Fibroblast of villous mesenchyme (primary cell): ENCODE measurements at regions not wholly inside any gene's neighbourhood (a gene's known extent, or its start where the extent isn't known, plus 50 kb on each side); places are given as distances from the start of the nearest gene placed in this dataset.

Experiments
- DNase-seq: peaks from one replicate; pipeline ENCODE4 v3.0.0-alpha.2; 2010; ENCODE audit warnings: low read depth
- H3K4me3 ChIP-seq: 2 replicates; pipeline ENCODE4 v1.5.1; 2011; ENCODE audit warnings: low read depth, mild to moderate bottlenecking, low read length
- TF ChIP-seq, protein P1 (sequence below): IDR thresholded peaks from 2 replicates; pipeline ENCODE4 v1.5.1; 2012; ENCODE audit warnings: low read depth, mild to moderate bottlenecking, low read length; ENCODE audit not compliant: insufficient read depth

DNA sequence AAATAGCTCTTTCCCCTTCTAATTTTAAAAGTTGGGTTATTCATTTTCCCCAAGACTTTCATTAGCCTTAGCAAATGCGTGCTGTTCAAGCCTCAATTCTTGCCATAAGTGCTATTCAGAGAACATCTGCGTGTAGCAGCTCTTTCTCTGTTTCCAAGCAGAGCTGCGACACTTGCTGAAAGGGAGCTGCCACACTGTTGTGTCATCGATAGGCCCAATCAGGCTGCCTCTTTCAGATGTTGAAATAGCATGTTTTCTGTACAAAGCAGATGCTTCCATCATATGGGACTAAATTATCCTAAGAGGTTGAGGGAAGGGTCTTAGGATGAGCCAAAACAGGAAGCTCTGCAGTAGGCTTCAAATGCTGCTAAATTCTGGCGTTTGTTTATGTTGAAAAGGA lies 220.9 kb upstream of the CDC14C start:
- no peak overlapping the region for H3K4me3 ChIP-seq
- DNase-seq = no peak
- TF ChIP-seq, protein P1, sequence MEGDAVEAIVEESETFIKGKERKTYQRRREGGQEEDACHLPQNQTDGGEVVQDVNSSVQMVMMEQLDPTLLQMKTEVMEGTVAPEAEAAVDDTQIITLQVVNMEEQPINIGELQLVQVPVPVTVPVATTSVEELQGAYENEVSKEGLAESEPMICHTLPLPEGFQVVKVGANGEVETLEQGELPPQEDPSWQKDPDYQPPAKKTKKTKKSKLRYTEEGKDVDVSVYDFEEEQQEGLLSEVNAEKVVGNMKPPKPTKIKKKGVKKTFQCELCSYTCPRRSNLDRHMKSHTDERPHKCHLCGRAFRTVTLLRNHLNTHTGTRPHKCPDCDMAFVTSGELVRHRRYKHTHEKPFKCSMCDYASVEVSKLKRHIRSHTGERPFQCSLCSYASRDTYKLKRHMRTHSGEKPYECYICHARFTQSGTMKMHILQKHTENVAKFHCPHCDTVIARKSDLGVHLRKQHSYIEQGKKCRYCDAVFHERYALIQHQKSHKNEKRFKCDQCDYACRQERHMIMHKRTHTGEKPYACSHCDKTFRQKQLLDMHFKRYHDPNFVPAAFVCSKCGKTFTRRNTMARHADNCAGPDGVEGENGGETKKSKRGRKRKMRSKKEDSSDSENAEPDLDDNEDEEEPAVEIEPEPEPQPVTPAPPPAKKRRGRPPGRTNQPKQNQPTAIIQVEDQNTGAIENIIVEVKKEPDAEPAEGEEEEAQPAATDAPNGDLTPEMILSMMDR = no peak

DNA sequence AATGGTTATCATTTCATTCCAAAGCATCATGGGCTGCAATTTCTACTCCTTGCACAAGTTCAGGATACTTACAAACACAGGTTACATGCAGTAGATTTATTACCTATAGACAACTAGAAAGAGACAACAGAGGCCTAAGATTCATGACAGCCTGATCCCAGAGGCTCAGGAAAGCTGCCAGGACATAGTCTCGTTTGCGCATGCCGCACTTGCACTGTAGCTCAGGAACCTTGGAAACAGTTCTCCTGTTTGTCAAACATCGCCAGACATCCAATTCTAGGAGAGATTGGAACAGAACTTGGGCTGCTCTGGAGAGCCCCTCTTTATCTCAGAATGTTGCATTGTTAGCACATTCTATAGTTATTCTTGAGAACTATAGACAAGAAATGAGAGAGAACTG lies 216.2 kb upstream of the CDC14C start:
- TF ChIP-seq, protein P1 = no peak
- H3K4me3 ChIP-seq = no peak overlapping the region
- DNase-seq = no peak

DNA sequence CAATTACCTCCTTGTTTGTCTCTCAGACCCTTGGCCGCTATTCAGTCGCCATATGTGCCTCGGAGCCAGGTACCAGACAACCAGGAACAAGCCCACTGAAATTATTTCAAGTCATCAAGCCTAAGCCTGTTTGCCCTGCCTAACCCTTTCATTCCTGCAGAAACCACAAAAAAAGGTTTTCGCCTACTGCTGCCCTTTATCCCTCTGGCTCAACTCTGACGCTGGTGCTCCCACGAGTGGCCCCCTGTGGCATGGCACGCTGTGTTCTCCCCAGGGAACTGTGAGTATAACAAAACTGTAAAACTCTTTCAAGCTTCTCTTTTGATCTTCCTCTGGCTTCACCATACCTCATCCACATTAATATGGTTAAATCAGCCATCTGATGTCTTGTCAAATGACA lies 215.7 kb upstream of the CDC14C start:
- H3K4me3 ChIP-seq = no peak overlapping the region
- TF ChIP-seq, protein P1 = no peak
- DNase-seq = no peak

DNA sequence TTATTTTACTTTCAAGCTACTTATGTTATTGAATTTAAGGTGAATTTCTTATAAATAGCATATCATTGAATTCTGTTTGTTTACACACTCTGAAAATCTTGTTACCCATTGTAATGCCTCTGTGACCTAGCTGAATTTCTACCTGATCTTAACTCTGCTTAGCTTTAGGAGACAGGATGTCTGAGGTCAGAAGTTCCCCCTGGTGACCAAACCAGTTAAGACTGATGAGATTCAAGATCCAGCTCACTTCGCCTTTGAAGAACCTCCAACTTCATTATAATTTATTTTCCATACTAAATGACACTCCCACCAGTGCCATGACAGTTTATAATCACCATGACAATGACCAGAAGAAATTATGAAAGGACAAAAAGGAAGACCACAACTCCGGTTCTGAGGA lies 213.4 kb upstream of the CDC14C start:
- TF ChIP-seq, protein P1 = no peak
- H3K4me3 ChIP-seq = no peak overlapping the region
- no peak for DNase-seq

DNA sequence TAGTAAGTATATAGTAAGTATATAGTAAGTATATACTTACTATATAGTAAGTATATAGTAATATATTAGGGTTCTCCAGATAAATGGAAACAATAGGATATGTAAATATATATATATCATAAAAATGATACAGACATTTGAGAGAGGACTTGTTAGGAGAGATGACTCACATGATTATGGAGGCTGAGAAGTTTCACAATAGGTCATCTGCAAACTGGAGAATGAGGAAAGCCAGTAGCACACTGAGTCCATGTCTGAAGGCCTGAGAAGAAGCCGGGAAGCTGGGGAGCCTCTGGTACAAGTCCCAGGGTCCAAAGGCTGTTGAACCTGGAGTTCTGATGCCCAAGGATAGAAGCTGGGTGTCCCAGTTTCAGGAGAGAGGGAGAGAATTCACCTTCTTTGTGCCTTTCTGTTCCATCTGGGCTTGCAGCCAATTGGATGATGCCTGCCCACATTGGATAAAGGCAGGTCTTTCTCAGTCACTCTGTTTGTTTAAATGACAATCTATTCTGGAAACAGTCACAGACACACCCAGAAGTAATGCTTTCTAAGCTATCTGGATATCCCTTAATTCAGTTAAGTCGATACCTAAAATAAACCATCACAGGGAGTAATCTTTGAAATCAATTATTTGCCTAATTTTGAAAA lies 205.5 kb upstream of the CDC14C start:
- DNase-seq = peak; percentile 0
- no peak overlapping the region for H3K4me3 ChIP-seq
- TF ChIP-seq, protein P1 = no peak

DNA sequence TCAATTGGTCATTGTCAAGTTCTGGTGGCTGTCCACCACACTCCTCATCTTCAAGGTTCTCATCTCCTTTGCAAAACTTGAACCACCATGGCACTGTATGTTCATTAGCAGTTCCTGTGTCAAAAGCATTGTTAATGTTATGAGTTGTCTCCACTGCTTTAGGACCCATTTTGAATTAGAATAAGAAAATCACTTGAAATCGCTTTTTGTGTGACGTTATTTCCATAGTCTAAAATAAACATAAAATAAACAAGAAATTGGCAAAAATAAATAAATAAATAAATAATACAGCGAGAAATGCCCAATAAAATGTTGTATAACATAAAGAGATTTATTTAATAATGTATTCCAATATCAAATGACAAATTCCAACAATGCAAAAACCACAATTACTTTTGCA lies 195.5 kb upstream of the CDC14C start:
- no peak for DNase-seq
- no peak overlapping the region for H3K4me3 ChIP-seq
- TF ChIP-seq, protein P1 = no peak
